HG03196 (cell line): ENCODE measurements at regions not wholly inside any gene's neighbourhood (a gene's known extent, or its start where the extent isn't known, plus 50 kb on each side); places are given as distances from the start of the nearest gene placed in this dataset.

Experiments used
- ATAC-seq: cut with Tn5 transposase; IDR thresholded peaks from one replicate; pipeline ENCODE4 v1.9.1; 2021; ENCODE audit not compliant: unreplicated experiment

DNA sequence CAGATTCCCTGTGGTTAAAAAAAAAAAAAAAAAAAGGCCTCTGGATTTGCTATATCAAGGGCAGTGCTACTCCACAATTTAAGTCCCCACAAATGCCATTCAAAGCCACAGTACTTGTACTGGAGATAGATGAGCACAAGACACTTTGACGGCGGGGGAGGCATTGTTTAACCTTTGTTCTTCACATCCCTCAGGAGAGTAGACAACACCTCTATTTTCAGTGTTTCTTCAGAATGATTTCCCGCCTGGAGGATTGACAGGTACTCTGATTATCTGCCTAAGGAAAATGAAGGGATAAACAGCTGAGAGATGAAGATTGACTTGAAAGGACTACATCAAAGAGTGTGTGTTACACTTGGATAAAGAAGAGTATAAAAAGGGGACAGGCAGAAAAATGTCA is 58.7 kb downstream of the OTOL1 start:
- no peak for ATAC-seq

DNA sequence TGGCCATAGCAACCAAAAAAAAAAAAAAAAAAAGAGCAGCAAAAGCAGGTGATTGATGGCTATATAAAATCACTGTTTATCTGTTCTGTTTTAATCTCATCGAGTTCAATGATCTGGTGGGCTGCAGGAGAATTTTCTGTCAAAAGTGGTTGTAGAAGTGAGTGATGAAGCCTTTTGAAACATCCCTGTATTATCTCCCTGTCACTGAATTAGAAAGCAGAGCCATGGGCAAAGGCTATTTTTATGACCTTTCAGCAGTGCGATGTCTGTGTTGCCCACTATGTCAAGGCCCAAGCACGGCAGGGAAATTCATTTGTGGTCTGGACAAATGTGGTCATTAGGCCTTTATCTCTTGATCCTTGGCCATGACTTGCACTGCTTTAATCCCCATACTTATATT is 59.9 kb downstream of the OTOL1 start:
- no peak for ATAC-seq

DNA sequence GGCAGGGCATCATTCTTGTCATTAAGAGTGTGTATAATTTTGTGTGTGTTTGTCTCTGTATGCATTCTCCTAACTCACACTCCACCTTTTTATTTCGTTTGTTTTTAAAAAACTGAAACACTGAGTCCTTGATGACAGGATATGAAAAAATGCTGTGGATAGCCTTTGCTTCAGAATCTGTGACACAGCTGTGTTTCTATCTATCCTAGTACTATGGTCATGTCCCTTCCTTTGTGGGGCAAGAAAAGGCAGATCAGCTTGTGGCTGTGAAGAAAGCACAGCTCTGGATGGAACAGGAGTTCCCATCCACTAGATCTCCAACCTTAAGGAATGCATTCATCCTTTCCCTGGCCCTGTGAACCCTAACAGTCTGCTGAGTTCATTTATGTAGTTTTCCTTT is 60.3 kb downstream of the OTOL1 start:
- no peak for ATAC-seq

DNA sequence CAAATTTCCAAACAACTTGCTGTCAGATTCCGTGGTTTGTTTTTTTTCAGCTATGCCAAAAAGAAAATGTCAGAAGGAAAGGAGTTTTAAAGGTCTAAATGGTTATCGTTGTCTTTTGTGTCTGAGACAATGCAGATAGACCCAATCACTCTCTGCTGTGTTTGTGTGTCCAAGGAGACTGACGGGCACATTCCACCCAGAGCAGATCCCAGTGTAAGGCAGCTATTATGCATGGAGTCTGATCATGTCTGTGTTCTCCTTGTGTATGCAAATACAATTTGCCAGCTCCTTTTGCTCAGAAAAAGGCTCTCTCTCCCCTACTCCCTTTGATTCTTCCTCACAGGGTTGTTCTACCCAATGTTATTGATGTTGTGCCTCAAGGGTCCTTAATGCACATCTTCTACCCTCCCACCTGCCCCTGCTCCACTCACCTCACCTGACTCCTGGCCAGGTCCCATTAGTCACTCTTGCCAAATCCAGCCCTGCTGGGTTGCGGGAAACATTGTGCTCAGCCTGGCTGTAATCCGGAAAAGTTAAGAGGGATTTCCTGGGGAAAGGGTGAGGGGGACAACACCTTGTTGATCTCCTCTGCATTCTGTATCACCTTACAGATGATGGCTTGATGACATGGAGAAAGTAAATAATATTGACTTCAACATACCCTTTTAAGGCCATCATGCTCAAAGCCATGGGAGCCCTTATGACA is 61.0 kb downstream of the OTOL1 start:
- no peak for ATAC-seq

DNA sequence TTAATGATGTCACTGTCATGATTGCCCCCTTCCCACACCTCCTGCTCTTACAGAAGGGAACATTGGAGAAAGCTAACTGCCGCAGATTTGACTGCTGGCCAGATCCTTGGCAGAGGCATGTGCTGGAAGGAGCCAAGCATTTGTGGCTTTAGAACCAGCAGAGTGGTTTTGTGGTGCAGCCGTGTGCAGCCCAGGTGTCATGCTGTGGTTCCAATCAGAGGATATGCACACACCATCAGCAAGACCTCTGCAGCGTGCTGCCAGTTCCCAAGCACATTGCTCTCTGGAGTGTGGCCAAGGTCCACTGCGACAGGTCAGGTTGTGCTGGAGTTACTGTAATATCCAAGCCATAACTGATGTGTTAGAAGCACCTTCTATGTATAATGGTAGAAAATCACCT is 61.6 kb downstream of the OTOL1 start:
- ATAC-seq: no peak

DNA sequence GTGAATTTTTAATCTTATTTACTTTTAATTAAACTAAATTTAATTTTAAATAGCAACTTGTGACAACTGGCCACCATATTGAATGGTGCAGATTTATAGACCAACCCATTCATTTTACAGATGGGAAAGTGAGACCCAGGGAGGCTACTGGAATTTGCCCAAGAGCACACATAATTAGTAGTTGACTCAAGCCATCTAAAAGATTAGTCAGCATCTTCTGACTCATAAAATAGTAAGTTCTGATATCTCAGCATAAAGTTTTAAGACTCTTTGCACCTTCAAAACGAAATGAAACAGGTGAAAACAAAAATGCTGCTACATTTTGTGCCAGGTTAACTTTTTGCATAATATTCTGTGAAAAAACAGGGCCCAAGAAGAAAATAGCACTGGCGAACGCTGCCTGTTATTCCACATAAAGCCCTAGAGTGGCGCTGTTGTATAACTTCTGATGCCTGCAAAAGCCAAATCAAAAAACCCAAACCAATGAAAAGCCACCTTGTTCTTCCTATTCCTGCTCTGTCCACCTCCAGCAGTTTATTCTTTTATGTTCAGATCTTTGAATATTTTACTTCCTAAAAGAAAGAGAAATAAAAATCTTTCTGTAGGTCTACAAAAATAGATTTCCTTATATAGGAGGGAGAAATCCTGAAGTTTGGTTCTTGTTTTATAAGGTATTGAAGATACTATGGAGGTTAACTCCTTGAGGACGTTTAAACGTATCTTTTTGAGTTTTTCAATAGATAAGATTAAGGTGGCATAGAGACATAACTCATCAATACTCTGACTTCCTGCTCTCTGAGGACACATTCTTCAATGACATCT is 62.8 kb downstream of the OTOL1 start:
- no peak for ATAC-seq

DNA sequence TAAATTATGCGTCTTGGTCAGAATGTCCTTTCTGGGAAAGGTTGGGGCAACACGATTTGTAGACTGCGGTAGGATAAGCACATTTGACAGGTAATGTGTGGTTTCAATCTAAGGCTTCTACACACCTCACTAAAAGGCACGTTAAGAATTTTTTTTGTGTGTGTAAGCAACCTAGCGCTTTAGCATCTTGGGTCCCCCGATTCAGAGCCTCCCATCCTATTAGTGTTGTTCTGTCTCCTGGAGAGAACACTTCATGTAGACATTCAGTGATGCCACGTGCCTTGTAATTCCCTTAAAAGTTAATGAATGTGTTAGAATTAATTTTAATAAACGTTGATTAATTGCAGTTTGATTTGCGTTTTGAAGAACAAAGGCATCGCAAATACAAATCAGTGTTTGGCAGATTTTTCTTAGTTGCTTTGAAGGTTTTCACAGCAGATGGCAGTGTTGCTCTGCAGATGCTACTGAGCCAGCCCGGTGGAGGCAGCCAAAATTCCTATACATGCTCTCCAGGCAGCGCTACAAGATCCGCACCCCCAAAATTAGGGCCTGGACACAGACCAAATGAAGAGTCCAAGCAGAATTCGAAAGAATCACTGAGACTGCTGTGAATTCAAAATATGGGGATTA is 63.5 kb downstream of the OTOL1 start:
- ATAC-seq: no peak

DNA sequence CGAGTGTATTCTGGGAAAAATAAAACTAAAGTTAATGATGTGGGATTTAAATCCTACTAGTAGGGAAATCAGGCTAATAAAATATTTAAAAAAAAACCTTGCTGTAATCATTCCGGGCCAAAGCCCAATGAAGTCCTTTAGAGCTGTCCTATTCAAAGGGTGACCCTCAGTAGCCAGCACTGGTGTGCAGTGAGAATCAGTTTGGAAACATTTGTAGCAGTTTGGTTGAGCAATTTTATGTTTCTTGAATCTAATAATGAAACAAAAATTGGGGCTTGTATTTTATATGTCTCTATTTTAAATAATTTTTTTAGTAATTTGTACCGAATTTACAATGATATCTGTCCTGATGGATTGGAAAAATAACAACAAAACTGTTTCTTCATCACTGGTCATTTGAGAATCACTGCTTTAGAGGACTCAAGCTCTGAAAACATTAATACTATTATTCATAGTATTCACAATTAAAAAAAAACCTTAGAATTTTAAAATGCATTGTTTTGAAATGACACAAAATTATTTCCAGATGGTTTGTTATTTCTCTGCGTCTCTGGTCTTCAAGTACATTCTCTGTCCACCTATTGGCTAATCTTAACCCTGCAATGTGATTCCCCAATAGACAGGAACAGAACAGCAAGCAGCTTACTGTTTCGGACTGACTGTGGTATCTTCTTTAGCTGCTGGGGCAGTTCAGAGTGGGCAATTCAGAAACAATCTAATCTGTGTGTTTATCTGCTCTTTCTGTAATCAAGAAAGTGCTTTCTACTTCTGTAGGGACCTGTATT is 71.2 kb downstream of the OTOL1 start:
- ATAC-seq: no peak

DNA sequence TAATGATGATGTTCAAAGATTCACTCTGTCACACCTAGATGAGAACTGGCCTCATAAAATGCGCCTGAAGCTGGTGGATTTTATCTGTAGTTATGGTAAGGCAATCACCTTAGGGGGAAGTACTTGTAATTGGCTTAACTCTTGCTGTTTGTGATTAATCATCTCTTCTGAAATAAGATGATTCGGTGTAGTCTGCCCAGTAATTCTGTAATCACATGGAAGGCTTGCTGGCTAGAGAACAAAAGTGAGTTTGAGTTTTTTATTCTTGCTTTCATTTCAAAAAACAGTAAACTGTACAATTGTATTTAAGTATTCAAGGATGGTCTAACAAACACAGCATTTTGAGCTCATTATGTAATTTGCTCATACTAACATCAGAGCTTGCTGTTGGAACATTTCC is 72.1 kb downstream of the OTOL1 start:
- no peak for ATAC-seq

DNA sequence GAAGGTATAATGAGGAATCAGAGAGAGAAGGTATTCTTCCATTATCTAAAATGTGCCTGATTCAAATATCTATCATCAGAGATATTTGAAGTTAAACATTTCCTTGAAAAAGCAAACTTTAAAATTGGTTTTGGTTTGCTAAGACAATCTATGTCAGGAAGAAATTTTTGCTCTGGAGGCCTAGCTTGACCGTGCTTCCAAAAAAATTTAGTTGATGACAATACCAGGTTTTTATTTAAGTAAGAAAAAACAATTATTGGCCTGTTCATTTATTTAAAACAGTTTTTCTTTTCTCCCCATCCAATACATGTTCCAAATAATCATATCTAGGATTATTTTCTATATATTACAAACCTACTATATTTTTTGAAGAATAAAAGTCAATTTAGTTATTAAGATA is 75.3 kb downstream of the OTOL1 start:
- ATAC-seq: no peak

DNA sequence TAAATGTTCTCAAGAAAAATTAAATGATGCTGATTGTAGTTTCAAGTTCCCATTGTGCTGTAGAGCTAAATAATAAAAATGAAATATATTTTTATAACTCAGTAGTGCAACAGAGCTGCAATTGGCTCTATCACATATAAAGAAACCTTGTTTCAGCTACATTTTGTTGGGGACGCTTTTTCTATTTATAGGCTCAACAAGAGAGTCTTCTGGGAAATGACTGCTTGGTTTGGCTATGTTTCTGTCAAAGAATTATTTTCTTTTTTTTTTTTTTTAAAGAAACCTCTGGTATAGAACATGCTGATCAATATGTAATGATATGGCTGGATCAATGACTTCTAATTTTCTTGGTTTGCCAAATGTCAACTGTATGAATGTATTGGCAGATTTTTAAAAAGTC is 76.5 kb downstream of the OTOL1 start:
- ATAC-seq: no peak

DNA sequence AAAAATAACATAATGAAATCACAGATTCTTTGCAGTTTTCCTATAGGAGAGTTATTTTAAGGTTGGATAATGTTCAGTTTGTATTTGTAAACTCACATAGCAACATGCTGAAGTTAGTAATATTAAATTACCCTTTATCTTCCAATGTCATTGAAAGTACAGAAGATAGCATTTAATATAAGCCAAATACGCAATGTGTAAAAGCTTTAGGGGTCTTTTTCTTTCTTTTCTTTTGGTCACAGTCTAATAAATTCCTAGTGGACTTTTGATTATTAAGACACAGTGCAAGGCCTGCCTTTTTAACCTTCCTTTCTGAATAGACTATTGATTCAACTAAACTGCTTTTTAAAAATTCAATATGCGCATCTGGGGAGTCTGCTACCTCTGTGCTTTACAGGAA is 79.3 kb downstream of the OTOL1 start:
- ATAC-seq: no peak

DNA sequence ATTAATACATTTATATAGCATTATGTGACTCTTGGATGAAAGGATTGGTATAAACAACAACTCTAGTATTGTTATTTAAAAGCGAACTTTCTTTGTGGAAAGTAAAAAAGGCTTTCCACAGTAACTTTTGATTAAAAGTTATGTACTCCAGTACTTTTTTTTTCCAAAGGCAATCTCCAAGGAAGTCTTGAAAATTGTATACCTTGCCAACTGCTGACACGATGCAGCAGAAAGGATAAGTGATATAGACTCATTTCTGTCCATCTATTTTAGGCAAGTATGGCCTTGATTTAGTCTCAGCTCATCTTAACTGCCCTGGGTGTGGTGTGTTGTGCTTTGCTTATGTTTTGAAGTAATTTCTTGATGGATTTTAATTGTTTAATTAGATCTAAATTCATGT is 79.7 kb downstream of the OTOL1 start:
- no peak for ATAC-seq

DNA sequence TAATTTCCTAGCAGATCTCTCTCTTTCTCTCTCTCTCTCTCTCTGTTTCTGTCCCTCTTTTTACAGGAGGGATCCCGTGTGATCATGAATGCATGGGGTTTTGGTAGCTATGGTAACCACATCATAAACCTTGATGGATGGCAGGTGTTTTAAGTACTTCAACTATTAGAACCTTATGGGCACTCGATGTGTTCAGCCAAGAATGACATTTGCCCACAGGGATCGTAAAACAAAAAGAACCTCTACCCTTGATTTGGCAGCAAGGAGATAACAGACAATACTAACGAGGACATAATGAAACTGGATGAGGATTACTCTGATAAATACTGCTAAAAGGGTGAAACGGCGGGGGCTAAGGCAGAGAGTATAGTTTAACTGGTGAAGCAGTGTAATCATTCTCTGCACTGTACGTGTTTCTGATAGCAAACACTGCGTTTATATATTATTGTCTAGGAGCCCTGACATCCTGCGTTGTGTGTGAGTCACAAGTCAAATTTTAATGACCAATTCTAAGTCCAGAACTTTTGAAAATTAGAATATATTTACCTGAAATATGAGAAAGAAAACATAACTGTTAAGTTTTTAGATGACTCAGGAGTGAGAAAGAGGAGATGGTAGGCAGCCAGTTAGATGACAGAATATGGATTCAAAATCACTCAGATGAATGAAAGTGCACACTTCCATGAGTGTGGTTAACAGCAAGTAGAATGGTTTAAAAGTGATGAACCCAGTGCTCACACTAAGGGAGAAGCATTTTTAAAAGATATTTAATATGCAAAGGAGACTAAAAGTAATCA is 80.3 kb downstream of the OTOL1 start:
- no peak for ATAC-seq

DNA sequence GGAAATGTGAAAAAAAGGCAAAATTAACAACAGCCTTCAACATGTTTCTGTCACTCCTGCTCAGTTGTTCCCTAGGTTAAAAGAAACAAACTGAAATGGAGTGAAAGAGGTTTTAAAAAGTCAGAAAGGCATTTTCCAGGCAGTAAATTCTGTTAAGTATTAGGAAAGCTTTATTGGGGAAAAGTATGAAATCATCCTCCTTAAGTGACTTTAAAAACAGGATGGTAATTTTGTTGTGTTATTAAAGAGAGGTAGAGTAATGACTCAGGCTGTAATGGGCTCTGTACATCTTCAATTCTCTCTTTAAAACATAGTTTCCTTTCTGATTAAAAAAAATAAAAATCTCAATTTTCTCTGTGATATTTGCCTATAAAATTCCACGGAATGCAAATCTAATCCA is 81.1 kb downstream of the OTOL1 start:
- ATAC-seq: no peak

DNA sequence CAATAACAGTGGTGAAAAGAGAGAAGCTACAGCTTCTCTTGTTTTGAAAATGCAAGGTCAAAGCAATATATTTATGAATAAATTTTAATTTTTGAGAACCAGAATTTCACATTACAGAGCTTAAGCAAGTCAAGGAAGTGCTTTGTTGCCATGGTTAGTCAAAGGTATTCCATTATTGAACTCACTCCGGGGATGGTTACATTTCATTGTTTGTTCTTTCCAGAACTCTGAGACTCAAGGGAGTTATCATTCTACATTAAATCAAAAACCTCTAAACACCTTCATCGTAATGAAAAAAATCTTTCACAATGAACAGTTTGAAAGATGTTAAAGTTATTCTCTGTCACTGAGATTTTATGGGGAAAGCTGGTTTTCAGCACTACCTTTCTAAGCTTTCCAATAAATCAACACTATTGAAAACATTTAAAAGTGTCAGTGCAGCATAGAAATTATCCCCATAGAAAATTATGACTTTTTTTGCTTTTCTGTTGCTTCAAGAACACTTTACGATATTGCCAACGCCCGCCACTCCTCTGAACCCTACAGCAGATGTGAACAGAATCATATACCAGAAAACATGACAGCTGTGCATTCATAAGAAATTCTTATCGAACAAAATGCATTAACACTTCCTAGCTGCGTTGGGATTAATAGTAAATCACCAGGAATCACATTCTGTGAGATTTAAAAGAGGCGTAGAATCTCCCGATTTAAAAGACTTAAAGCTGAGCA is 83.0 kb downstream of the OTOL1 start:
- no peak for ATAC-seq

DNA sequence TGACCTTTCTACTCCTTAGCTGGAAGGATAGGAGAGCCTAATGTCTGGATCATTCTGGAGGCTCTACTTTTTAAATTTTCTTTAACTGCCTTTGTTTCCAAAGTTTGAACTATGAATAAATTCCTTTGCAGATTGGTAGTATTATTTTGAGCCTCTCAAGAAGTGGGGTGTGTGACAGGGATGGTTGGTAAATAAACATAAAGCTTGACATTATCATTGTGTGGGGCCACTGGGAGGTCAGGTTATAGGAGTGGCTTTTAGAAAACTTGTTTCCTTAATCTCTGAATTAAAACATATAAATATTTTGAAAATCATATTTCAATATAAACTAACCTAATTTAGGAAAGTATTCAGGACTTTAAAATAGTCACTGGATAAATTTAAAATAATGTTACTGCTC is 89.3 kb downstream of the OTOL1 start:
- no peak for ATAC-seq

DNA sequence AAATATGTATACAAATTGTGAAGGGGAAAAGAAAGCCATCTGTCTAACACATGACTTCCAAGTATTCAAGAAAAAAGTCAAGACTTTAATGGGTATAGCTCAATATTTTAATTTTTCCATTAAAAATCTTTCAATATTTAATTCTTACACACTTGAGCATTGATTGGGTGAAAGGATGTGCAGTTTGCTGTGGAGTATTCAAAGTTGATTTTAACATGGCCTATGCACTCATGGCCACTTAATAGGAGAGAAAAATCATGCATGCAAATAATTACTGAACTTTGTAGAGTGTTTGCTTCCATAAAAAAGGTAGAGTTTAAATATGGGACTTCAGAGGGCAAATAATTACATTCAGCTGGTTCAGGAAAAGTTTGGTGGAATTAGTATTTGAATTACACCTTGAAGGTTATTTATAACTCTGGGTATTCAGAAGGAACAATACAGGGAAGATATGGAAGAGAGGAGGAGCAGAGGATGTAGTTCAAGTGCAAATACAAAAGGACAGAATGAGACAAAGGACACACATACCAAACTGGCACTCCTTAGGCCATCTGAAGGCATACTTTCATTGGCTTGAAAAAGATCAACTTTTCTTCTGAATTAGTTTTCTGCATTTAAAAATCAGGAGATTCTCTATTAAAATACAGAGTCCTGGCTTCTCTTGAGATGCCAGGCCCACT is 90.1 kb downstream of the OTOL1 start:
- no peak for ATAC-seq

DNA sequence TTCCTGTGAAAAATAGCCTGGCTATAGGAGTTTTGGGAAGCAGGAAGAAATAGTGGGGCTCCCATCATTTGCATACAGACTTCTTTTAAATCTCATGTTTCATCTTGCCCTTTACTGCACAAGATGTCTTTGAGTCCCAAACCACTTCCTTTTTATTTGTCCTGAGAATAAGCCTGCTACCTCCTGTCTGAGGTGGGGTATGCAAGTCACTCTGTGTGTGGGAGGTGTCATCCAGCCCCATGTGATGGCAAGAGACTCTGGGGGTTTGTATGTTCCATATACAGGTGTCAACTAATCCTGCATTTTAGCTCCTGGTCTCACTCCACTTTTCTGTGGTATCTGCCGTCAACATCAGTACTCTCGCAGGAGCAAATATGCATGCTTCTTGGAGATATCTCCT is 102.0 kb downstream of the OTOL1 start:
- no peak for ATAC-seq
